Panc1 (cell line): ENCODE measurements at regions not wholly inside any gene's neighbourhood (a gene's known extent, or its start where the extent isn't known, plus 50 kb on each side); places are given as distances from the start of the nearest gene placed in this dataset.

Experiments
- ATAC-seq: fragments of 200-7000 bp; cut with Tn5 transposase; 2 replicates; pipeline ENCODE4 v1.9.1; 2020; ENCODE audit warnings: mild to moderate bottlenecking, moderate library complexity
- BruUV-seq: library from RNA; stranded (reverse); fragments of 400-500 nt; replicated peaks from 2 replicates; lab custom pipeline; 2021; lab: Mats Ljungman, UMichigan
- CTCF ChIA-PET: fragments of 300-600 bp; sonication (Branson Sonifier 250); formaldehyde crosslinking; loops from one replicate; lab custom pipeline; 2022; ENCODE audit warnings: antibody characterized with exemption; lab: Charles Lee
- POLR2A ChIA-PET: fragments of 300-600 bp; sonication (Branson Sonifier 250); formaldehyde crosslinking; loops from one replicate; lab custom pipeline; 2022; ENCODE audit warnings: antibody characterized with exemption; lab: Charles Lee
- DNase-seq: peaks from one replicate; pipeline ENCODE4 v3.0.0-alpha.2; 2010; ENCODE audit warnings: low read depth, low spot score
- H3K27ac ChIP-seq: 2 replicates; pipeline ENCODE4 v1.5.1; 2011; ENCODE audit warnings: mild to moderate bottlenecking, low read length, inconsistent platforms
- H3K27me3 ChIP-seq: fragments of 200-500 bp; sonication (Bioruptor generic); 2 replicates; pipeline ENCODE4 v1.6.0; 2014; ENCODE audit warnings: low read length, inconsistent platforms; ENCODE audit not compliant: control insufficient read depth, insufficient read depth
- H3K36me3 ChIP-seq: fragments of 200-500 bp; sonication (Bioruptor generic); 2 replicates; pipeline ENCODE4 v1.5.1; 2014; ENCODE audit warnings: inconsistent platforms, mild to moderate bottlenecking, low read length, moderate library complexity; ENCODE audit not compliant: control insufficient read depth, insufficient read depth
- H3K4me1 ChIP-seq: 2 replicates; pipeline ENCODE4 v1.5.1; 2011; ENCODE audit warnings: inconsistent platforms, mild to moderate bottlenecking, low read length, moderate library complexity; ENCODE audit not compliant: control insufficient read depth, insufficient read depth
- H3K4me3 ChIP-seq, 2 experiments: 2 replicates each; pipeline ENCODE4 v1.5.1; 2011 to 2012; ENCODE audit warnings: low read depth in 2 of 2, low read length in 2 of 2, mild to moderate bottlenecking in 2 of 2, inconsistent platforms in 1 of 2, moderate library complexity in 1 of 2
- H3K9me3 ChIP-seq: fragments of 200-500 bp; sonication (Bioruptor generic); 2 replicates; pipeline ENCODE4 v1.5.1; 2014; ENCODE audit warnings: low read depth, mild to moderate bottlenecking, inconsistent platforms, low read length, moderate library complexity; ENCODE audit not compliant: control insufficient read depth, insufficient read depth
- POLR2AphosphoS5 ChIP-seq: IDR thresholded peaks from 2 replicates; pipeline ENCODE4 v1.6.1; 2012; ENCODE audit warnings: mild to moderate bottlenecking, low read depth, low read length, moderate library complexity
- SIN3A ChIP-seq: IDR thresholded peaks from 2 replicates; pipeline ENCODE4 v1.6.1; 2012; ENCODE audit warnings: low read depth, mild to moderate bottlenecking, low read length, moderate library complexity, borderline replicate concordance; ENCODE audit not compliant: insufficient read depth
- TCF7L2 ChIP-seq: IDR thresholded peaks from 2 replicates; pipeline ENCODE4 v1.6.1; 2011; ENCODE audit warnings: mild to moderate bottlenecking, low read depth, low read length, inconsistent platforms
- in situ Hi-C: cut with HindIII; loops from 2 replicates; pipeline ENCODE4 v1.10.0; 2016; ENCODE audit warnings: low sequenced_read_pairs, low pct_unique_long_range_greater_than_20kb
- intact Hi-C: fragments of 100-400 bp; cut with micrococcal nuclease; formaldehyde crosslinking; loops from one replicate; pipeline ENCODE4 v1.10.0; 2022; ENCODE audit not compliant: unreplicated experiment
- TF ChIP-seq, protein P1 (sequence below): fragments of 450-650 bp; IDR thresholded peaks from 2 replicates; pipeline ENCODE4 v1.5.1; 2017; ENCODE audit warnings: mild to moderate bottlenecking
- TF ChIP-seq, protein P2 (sequence below), 2 experiments: IDR thresholded peaks; 2 replicates each; pipeline ENCODE4 v1.6.1; 2011 to 2012; ENCODE audit warnings: low read depth in 2 of 2, control low read depth in 1 of 2, low read length in 1 of 2, mild to moderate bottlenecking in 1 of 2, moderate library complexity in 1 of 2; ENCODE audit not compliant: insufficient read depth in 1 of 2

- POLR2A ChIA-PET = no interaction called here
- in situ Hi-C loops (no loop called here), intact Hi-C loops (no loop called here)
- no peak for DNase-seq
- Histone ChIP-seq H3K36me3 (no peaks in the 10 kb centered on the region), H3K4me1 (no peaks in the 10 kb centered on the region), H3K27me3 (no peaks in the 10 kb centered on the region), H3K27ac (no peak overlapping the region), H3K9me3 (0 out of 2 replicates have a peak, but pooled peaks cover 2% of the 10 kb centered on the region), H3K4me3 (no peak overlapping the region)
- ATAC-seq = no peak
- TF ChIP-seq, protein P1, sequence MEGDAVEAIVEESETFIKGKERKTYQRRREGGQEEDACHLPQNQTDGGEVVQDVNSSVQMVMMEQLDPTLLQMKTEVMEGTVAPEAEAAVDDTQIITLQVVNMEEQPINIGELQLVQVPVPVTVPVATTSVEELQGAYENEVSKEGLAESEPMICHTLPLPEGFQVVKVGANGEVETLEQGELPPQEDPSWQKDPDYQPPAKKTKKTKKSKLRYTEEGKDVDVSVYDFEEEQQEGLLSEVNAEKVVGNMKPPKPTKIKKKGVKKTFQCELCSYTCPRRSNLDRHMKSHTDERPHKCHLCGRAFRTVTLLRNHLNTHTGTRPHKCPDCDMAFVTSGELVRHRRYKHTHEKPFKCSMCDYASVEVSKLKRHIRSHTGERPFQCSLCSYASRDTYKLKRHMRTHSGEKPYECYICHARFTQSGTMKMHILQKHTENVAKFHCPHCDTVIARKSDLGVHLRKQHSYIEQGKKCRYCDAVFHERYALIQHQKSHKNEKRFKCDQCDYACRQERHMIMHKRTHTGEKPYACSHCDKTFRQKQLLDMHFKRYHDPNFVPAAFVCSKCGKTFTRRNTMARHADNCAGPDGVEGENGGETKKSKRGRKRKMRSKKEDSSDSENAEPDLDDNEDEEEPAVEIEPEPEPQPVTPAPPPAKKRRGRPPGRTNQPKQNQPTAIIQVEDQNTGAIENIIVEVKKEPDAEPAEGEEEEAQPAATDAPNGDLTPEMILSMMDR = no peak
- TF ChIP-seq POLR2AphosphoS5 (no peak), TCF7L2 (no peak)
- TF ChIP-seq, protein P2, sequence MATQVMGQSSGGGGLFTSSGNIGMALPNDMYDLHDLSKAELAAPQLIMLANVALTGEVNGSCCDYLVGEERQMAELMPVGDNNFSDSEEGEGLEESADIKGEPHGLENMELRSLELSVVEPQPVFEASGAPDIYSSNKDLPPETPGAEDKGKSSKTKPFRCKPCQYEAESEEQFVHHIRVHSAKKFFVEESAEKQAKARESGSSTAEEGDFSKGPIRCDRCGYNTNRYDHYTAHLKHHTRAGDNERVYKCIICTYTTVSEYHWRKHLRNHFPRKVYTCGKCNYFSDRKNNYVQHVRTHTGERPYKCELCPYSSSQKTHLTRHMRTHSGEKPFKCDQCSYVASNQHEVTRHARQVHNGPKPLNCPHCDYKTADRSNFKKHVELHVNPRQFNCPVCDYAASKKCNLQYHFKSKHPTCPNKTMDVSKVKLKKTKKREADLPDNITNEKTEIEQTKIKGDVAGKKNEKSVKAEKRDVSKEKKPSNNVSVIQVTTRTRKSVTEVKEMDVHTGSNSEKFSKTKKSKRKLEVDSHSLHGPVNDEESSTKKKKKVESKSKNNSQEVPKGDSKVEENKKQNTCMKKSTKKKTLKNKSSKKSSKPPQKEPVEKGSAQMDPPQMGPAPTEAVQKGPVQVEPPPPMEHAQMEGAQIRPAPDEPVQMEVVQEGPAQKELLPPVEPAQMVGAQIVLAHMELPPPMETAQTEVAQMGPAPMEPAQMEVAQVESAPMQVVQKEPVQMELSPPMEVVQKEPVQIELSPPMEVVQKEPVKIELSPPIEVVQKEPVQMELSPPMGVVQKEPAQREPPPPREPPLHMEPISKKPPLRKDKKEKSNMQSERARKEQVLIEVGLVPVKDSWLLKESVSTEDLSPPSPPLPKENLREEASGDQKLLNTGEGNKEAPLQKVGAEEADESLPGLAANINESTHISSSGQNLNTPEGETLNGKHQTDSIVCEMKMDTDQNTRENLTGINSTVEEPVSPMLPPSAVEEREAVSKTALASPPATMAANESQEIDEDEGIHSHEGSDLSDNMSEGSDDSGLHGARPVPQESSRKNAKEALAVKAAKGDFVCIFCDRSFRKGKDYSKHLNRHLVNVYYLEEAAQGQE (IDR thresholded peaks at IDR 0.05; ENCODE audit: insufficient read depth in 1 of 2, low read depth in 2 of 2, low read length in 1 of 2) = no peak
- no TSS peak for BruUV-seq
- CTCF ChIA-PET = no interaction called here
Measured at GRCh38 chr10:124232686-124233545, 139.5 kb upstream of the CHST15 start.

- no peak for TF ChIP-seq TCF7L2
- TF ChIP-seq, protein P1 = no peak
- TF ChIP-seq POLR2AphosphoS5 = no peak
- TF ChIP-seq SIN3A = no peak
- TF ChIP-seq, protein P2 (IDR thresholded peaks at IDR 0.05; ENCODE audit: insufficient read depth in 1 of 2, low read depth in 2 of 2, low read length in 1 of 2) = no peak
- in situ Hi-C loops (no loop called here), intact Hi-C loops (no loop called here)
- DNase-seq (no peak), ATAC-seq (no peak)
- ChIA-PET CTCF (no interaction called here), POLR2A (no interaction called here)
- H3K27me3 ChIP-seq = no peaks in the 10 kb centered on the region
- BruUV-seq = no TSS peak
- H3K4me3 ChIP-seq = no peak overlapping the region
- H3K4me1 ChIP-seq = no peaks in the 10 kb centered on the region
- H3K36me3 ChIP-seq = no peaks in the 10 kb centered on the region
- peaks cover 13% of the 10 kb centered on the region; the same call in 1 of the 2 replicates for H3K9me3 ChIP-seq
- H3K27ac ChIP-seq = no peak overlapping the region
Measured at GRCh38 chr10:124231168-124232155, 138.1 kb upstream of the CHST15 start.
